ENCODE measurements at regions not wholly inside any gene's neighbourhood (a gene's known extent, or its start where the extent isn't known, plus 50 kb on each side); places are given as distances from the start of the nearest gene placed in this dataset.

DNA sequence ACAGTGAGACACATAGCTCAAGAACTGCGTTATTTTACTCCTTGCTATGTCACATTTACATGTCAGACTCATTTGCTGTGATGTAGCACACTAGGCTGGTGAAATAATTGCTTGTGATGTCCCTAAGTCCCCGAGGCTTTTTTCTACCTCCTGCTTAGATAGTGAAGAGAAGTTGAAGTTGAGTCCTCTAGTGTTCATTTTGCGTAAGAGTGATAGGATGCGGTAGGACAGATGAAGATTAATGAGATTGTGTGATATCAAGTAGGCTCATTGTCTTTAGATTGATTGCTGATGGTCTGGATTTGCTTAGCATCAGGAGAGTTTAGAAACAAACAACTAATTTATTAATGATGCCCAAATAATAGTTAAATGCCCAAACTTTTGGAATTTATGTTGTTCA, 173.6 kb upstream of the NUDT6 start:
- TF ChIP-seq MXI1 (IDR thresholded peaks at IDR 0.05; ENCODE audit: low read depth, low read length): no peak
- no peak for TF ChIP-seq ZNF384 (IDR thresholded peaks at IDR 0.05; ENCODE audit: borderline replicate concordance, low read depth, low read length)
- no peak for TF ChIP-seq CTCF (IDR thresholded peaks at IDR 0.05 in 2 of 3, conservative IDR thresholded peaks at IDR 0.05 in 1 of 3; ENCODE audit: control insufficient read depth in 2 of 3, extremely low read depth in 1 of 3, insufficient read depth in 1 of 3, low read depth in 3 of 3, low read length in 3 of 3)
- TF ChIP-seq GABPA (IDR thresholded peaks at IDR 0.05; ENCODE audit: low read depth): no peak
- no peak for TF ChIP-seq SMC3 (IDR thresholded peaks at IDR 0.05; ENCODE audit: borderline replicate concordance, low read length)
- TF ChIP-seq TAF1 (IDR thresholded peaks at IDR 0.05; ENCODE audit: borderline replicate concordance, low read depth, low read length): no peak
- TF ChIP-seq NFYB (IDR thresholded peaks at IDR 0.05; ENCODE audit: insufficient read depth, low read depth, low read length): no peak
- no peak for TF ChIP-seq EP300 (IDR thresholded peaks at IDR 0.05; ENCODE audit: borderline replicate concordance in 1 of 2, control insufficient read depth in 1 of 2, low read depth in 2 of 2, low read length in 2 of 2)
- TF ChIP-seq SUZ12 (IDR thresholded peaks at IDR 0.05; ENCODE audit: unreplicated experiment): no peak
- no peak for TF ChIP-seq STAT1 (conservative IDR thresholded peaks at IDR 0.05)
- TF ChIP-seq JUND (IDR thresholded peaks at IDR 0.05; ENCODE audit: low read depth, low read length): no peak
